GM20000 (cell line): ENCODE measurements at regions not wholly inside any gene's neighbourhood (a gene's known extent, or its start where the extent isn't known, plus 50 kb on each side); places are given as distances from the start of the nearest gene placed in this dataset.

Experiments
- DNase-seq: peaks from one replicate; pipeline ENCODE4 v3.0.0; 2012; ENCODE audit warnings: low spot score
- TF ChIP-seq, protein P1 (sequence below): IDR thresholded peaks from 2 replicates; pipeline ENCODE4 v1.5.1; 2012; ENCODE audit warnings: mild to moderate bottlenecking, control low read depth; ENCODE audit errors: extremely low read depth, missing control alignments

DNA sequence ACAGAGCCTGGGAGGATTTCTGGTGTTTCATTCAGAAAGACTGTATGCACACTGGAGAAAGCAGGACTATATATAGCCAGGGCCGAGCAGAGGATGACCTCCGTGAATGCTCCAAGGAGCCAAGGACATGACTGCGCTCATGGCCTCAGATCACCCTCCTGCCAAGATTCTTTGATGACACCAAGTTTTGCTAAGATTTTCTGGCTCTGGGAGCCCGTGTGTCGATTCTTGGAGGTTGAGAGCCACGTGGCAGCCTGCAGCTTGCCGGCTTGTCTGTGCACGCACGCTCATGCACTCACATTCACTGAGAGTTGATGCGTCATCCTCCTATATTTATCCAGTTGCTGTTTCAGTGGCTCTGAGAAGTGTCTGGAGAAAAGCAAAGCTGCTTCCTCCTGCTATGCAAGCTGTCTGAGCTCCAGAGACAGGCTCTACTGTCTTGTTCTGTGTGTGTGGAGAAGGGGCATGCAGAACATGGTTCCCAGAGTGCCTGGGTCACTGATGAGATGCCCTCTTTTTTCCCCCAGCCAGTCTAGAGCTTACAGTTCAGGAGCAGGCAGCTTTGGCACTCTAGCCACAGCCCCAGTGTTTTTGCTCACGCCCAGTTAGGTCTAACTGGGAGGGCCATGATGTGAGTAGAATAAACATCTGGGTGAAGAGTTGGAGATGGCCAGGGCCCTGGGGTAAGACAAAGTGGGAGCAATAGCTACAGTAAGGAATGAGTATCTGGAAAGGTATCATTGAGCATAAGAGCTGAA lies 64.9 kb upstream of the SCOC start:
- DNase-seq = no peak
- TF ChIP-seq, protein P1, sequence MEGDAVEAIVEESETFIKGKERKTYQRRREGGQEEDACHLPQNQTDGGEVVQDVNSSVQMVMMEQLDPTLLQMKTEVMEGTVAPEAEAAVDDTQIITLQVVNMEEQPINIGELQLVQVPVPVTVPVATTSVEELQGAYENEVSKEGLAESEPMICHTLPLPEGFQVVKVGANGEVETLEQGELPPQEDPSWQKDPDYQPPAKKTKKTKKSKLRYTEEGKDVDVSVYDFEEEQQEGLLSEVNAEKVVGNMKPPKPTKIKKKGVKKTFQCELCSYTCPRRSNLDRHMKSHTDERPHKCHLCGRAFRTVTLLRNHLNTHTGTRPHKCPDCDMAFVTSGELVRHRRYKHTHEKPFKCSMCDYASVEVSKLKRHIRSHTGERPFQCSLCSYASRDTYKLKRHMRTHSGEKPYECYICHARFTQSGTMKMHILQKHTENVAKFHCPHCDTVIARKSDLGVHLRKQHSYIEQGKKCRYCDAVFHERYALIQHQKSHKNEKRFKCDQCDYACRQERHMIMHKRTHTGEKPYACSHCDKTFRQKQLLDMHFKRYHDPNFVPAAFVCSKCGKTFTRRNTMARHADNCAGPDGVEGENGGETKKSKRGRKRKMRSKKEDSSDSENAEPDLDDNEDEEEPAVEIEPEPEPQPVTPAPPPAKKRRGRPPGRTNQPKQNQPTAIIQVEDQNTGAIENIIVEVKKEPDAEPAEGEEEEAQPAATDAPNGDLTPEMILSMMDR = no peak

DNA sequence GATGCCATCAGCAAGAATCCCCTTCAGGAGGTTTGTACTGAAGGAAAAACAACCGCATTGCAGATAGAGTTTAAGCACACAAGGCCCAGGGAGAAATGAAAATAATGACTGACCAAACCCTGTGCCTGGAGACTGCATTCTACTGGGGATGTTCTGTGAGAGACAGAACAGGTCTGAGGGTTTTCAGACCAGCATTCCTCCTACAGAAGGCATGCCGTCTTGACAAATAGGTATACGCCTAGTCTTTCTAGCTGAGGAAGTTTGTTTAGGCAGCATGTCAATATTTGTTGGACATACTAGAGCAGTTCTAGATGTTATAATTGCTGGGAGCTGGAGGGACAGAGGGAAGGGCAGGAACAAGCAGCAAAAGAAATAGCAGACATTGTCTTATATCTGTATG lies 68.4 kb upstream of the SCOC start:
- TF ChIP-seq, protein P1 = no peak
- DNase-seq = no peak

DNA sequence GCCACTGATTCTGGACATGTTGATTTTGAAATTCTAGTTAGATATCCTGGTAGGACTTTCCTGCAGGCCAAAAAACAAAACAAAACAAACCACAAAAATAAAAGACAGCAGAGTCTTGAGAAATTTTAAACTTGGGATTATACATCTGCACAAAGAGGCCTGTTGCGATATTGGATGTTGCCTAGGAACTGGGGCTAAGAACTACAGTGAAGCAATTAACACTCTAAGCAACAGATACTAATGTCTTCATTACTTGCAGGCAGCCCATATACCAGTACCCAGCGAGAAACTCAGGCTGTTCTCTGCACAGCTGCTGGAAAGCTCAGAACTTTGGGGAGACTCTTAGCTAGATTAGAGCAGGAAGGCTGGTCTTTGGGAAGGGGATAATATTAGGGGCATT lies 69.1 kb upstream of the SCOC start:
- DNase-seq = no peak
- TF ChIP-seq, protein P1 = no peak

DNA sequence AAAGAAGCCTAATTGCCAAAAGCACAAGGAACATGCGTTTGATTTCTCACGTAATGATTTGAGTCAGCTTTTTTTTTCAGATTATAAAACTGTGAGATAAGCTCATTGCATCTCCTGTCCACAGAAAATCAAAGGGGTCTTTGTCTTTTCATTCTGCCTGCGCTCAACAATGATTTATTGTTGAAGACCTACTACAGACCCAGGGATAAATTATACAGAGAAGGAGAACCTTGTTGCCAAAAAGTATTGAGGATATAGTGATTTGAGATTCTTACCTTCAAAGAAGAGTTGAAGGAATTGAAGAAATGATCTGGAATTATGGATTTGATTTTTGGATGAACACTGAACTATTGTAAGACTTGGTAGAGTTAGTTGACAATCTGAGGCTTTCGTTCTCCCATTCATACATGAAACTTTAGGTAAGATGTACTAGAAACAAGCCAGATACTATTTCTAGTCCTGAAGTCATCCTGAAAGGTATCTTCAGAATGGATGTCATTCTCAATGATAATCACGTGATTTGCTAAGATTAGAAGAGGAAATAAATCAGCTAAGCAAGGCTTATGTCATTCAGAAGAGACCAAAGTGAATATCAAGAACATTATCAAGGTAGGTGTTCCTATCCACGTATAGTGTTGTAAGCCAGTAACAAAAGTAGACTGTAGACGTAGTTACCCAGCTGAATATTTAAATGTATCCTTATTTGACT lies 71.1 kb upstream of the SCOC start:
- DNase-seq = no peak
- TF ChIP-seq, protein P1 = no peak

DNA sequence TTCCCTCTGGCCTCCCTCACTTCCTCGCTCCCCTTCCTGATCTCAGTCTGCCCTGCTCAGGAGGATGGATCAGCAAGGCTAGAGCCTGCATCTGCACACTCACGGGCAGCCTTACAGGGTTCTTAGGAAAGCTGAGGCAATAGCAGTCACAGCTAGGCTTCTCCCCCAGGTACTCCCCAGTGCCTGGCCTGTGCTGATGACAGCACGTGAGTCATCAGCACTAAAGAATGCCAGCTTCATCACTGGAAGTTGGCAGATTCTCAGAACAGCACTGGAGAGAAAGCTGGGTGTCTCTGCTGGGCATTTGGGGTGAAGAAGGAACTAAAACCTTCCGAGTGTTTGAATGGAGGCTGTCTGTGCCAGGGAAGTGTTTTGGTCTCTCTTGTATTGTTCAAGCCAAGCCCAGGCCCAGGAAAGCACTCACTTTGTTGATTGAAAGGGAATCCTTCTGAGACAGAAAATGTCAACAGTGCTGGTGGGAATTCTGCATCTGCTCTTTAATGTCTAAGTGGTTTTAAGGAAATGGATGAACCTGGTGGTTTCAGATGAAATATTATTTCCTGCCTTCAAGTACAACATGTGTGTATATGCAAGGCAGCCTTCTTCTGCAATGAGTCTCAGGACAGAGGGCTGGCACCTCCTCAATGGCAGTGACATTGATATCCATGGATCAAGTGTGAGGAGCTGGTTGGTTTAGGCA lies 73.0 kb upstream of the SCOC start:
- no peak for DNase-seq
- TF ChIP-seq, protein P1 = no peak

DNA sequence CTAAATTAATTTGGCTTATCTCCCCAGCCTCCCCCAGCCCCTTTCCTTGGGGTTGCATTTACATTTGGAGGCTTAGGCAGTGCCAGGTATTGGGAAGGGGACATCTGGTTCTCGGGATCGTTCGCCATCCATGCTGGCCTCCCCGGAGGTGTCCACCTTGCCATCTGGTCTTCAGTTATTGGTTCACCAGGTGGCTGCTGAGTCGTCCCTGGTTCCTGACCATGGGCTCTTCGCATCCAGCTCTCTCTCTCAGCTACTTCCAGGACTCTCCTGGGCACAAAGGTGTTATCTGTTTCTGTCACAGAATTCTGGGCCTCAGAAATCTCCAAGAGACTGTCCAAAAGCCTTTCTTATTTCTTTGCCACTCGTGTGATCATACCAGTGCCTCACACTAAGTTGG lies 75.4 kb upstream of the SCOC start:
- TF ChIP-seq, protein P1 = no peak
- no peak for DNase-seq

DNA sequence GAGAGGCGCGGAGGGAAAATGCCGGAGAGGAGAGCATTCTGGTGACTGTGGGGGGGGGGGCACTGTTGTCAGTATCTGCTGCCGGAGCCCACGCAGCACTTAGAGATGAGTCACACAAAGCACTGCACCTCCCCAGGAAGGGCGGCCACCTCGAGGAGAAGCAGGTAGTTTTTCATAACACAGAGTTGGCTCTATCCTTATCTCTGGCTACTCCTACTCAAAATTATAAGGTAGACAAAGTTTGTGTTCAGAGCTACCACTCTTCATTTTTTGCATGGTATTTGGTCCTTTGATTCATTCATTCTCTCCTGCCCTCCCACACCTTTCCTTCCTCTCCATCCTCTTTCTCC lies 76.2 kb upstream of the SCOC start:
- TF ChIP-seq, protein P1 = no peak
- no peak for DNase-seq
